HG03520 (cell line): ENCODE measurements at regions not wholly inside any gene's neighbourhood (a gene's known extent, or its start where the extent isn't known, plus 50 kb on each side); places are given as distances from the start of the nearest gene placed in this dataset.
A peak's percentile ranks its signal among the peaks of the same experiment; 100 is the strongest.

Experiments used
- ATAC-seq: cut with Tn5 transposase; IDR thresholded peaks from one replicate; pipeline ENCODE4 v1.9.1; 2021; ENCODE audit warnings: mild to moderate bottlenecking, moderate library complexity; ENCODE audit not compliant: unreplicated experiment

DNA sequence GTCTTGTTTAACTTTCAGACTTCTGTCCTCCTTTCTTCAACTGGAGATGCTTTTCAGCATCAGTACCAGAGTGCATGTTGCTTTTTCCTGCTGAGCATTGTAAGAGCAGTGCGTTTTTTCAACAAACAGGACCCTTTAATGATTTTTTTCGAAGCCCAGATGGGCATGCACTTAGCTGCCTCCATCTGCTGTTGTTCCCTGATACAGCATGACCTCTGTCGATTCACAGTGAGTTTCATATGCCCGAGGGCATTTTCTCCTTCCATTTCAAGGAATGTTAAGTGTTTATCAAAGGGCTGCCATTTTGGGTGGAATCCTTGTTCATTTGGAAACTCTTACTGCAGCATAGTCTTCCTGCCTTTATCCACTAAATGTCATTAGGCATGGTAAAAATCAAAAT is 428.6 kb downstream of the DTHD1 start:
- no peak for ATAC-seq

DNA sequence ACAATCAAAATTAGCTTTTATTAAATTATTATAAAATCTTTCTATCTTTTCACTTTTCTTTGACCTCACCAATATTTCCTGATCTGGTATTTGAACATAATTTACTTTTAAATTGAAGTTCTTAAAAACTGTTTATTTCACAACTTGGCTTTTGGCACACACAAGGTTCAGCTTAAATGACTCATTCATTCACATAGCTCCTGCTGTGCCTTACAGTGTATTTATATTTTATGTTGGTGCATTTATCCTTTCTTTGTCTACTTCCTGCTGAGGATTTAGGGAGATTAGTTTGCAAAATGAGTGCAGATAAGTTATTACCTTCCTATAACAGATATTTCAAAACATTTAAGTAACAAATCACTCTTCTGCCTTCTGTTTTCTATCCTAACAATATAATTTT is 430.6 kb downstream of the DTHD1 start:
- ATAC-seq = no peak

DNA sequence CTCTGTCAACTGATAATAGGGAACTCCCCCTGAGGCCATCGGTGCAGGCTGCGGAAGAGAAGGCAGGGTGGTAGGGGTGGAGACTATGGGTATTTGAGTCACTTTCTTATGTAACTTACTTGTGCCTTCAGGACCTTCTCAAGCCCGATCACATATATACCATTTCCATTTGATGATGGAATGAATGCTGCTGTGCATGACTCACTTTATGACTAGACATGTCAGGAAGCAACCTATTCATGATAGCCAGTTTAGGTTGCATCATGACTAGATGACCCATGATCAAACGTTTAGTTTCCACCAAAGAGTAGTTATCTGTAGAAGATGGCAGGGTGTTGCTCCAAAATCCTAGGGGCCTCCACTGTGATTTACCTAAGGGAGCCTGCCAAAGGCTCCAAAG is 435.5 kb downstream of the DTHD1 start:
- ATAC-seq = no peak

DNA sequence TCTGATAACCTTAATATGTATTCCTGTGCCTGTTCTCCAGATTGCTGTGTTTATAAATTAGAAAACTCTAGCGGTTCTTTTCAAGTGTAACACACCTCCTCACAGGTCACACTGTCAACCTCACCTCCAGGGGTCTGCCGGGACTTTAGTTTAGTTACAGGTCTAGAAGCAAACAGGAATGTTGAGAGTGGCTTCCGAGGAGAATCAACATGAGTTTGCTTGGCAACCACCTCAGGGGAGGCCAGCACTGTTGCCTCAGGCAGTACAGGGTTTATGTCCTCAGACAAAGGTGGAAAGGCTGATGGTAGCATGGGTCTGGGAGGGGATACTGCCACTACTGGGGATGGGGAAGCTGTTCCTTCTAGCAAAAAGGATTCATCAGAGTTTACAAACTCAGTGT is 438.0 kb downstream of the DTHD1 start:
- no peak for ATAC-seq

DNA sequence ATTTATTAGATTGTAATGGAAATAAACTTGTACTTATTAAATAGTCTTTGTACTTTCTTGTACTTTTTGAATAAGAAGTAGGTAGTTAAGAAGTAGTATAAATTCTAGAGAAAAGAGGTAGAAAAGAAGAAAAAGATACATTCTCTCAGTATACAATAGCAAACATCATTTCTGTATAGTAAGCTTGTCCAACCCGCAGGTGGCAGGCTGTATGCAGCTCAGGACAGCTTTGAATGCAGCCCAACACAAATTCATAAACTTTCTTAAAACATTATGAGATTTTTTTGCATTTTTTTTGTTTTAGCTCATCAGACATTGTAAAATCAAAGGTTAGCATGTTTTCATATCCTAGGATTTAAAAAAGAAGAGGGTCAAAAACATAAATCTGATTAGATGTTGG is 441.6 kb downstream of the DTHD1 start:
- no peak for ATAC-seq

DNA sequence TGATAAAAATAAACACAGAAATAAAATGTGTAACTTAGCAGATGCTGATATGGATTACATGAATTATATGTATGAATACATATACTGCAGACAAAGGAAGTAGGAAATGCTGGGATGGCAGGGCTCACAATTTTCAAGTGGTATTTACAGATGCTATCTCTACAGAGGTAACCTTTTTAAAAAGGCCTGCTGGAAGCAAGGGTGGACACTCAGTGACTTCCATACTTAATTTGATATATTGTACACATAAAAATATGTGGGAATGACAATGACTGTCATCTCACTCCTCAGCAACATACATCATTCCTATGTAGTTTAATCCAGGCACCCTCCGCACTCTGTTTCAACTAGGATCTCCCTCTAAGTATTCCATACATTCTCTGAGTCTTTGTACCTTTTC is 452.9 kb downstream of the DTHD1 start:
- no peak for ATAC-seq

DNA sequence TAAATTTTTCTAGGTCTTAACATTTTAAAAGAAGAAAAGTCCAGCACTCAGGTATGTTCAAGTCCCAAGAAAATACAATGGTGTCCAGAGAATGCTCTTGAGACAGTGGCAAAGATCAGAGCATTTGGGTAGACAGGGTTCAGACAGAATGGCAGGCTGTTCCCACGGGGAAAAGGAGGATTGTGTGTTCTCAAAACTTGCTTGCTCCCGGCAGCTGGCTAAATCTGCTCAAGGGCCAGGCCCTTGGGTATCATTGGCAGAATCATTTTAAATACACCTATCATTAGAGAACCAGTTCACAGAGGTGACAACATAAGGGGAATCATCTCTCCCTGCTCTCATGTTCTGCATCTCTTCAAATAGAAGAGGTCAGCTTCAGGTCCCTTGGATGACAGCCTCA is 456.3 kb downstream of the DTHD1 start:
- ATAC-seq = no peak

DNA sequence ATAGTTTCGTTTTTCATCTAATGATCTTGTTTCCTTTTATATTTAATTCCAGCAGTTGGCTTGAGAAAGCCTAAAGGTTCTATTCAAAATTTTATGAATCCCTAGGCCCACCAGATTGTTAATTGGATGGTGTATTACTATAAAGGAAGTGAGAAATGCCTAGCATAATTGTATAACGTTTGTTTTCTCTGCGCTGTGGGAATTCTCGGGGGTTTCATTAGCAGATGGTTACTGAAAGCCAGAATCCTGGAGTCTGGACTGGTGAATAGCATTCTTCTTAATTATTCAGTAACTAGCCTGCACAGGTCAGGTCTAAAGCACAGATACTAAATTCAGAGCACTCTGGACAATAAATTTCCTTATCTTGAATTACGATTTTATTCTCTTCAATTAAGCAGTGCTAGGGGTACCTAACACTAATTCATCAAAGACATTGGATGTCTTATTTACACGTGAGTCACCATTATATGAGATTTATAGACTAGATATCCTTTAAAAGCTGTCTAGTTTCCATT is 459.4 kb downstream of the DTHD1 start:
- no peak for ATAC-seq

DNA sequence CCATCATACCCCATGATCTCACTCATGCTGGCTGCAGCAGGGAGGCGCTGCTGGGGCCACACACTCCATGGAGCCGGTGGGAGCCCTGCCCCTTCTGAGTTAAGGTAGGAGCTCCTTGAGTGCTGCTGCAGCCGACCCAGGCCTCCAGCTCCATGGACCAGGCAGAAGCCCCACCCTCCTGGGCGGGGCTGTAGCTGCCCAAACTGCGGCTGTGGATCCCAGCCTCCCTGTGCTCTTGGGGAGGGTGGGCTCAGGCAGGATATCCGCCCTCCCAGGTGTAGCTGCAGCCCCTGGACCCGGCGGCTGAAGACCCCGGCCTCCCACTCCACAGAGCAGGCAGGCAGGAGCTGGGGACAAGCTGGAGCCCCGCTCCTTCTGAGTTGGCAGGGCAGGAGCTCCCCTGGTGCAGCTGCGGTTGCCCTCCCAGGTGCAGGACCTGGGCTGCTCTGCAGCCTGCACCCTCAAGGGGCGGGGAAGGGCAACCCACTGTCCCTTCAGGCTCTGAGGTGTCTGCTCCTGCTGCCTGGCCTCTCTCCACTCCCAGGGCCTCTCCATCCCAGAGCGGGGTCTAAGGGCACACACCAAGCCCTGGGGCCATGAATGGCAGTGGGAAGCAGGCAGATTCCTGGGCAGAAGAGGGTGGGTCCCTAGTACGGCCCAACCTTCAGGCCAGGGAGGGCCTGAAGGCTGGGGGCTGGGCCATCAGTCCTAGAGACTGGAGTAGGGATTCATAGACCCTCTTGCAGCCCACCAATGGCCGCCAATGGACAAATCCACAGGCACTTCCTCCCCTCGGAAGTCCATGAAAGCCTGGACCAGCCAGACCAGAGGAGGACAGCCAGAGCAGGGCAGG is 466.1 kb downstream of the DTHD1 start:
- no peak for ATAC-seq

DNA sequence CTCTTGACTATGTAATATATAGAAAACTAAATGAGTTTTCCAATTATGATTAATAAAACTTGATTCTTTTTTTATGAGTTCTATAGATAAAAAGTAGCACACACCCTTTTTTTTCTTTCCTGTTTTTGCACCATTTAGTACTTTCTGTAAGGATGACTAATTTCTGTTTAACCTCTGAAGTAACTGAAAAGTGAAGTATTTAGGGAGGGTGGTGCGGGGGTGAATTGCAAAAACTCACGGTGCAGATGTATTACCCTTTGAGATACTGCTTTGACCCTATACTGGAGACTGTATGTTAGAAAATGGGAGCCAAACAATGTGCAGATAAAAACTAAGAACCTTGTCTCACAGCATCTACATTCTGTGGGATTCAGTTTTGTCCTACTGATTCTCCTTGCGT is 471.6 kb downstream of the DTHD1 start:
- no peak for ATAC-seq

DNA sequence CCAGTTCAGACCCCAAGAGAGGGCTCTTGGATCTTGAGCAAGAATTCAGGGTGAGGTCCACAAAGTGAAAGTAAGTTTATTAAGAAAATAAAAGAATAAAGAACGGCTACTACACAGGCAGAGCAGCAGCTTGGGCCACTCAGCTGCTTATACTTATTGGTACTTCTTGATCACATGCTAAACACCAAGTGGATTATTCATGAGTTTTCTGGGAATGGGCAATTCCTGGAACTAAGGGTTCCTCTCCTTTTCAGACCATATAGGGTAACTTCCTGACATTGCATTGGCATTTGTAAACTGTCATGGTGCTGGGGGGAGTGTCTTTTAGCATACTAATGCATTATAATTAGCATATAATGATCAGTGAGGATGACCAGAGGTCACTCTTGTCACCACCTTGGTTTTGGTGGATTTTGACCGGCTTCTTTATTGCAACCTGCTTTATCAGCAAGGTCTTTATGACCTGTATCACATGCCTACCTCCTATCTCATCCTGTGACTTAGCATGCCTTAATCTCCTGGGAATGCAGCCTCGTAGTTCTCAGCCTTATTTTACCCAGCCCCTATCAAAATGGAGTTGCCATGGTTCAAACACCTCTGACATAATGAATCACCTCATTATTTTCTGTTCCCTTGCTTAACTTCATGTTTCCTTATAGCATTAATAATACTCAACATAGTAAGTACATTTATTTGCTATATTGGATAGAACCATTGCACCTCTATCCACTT is 476.3 kb downstream of the DTHD1 start:
- no peak for ATAC-seq

DNA sequence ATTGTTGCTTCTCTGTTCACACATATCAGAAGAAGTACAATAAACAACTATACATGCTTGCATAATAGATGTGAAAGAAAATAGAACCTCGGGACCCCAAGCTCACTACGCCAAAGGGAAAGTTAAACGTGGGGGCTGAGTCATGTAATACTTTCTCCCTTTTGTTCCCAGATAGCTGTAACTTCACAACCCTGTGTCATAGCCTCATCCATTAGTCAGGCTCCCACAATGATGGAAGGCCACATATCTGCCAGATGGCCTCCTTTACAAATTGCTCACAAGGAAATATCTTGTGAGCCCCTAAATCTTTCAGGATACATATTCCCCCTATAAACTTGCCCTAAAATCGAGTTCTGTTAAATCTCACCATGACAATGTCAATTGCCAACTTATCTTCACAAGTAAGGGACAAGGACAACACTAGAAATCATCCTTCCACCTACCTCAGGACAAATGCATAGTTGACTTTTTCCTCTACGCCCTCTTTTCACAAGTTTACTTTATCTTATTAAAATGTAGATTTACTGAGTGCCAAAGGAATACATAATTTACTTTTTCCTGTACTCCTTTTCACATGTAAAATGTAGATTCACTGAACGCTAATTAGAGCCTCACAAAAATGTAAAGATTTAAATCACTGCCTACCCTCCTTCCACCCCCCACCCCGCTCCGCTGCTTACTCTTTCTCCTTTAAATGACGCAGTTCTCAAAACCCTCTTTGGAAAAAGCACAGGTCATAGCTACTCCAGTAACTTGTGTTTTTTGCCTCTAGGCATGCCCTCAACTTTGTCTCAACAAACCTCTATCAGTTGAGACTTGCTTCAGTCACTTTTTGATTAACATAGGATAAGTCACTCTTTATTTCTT is 477.1 kb downstream of the DTHD1 start:
- ATAC-seq = no peak

DNA sequence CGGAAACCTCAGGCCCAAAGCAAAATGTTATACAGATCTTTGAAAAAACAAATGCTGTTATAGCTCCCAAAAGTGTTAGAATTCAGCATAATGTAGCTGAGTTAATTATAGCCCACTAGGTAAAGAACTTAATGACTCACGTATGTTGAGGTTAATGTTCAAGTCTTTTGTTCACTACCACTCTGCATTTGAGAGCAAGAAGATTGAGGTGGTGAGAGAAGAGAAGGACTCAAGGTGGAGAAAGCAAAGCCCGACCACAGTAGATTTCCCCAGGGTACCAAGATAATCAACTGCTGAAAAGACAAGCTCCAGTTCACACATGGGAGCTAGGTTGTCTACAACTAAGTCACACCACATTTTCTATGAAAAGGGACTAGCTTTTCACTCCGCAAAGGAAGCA is 480.2 kb downstream of the DTHD1 start:
- ATAC-seq = no peak

DNA sequence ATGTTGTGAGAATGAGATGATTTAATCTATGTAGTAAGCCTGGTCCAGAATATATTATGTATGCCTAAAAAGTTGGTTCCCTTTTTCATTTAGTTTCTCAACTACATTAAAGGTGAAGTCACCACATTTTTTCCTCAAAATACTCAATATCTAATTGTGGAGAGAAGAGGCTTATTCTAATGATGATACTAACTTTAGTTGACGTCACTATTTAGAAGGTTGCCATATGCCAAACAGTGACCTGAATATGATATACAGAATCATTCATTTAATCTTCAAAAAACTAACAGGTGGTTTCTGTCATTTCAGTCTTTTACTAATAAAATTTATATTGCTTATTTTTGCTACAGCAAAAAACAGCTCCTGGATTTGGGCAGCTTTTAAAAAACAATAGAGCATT is 480.7 kb upstream of the NWD2 start:
- no peak for ATAC-seq

DNA sequence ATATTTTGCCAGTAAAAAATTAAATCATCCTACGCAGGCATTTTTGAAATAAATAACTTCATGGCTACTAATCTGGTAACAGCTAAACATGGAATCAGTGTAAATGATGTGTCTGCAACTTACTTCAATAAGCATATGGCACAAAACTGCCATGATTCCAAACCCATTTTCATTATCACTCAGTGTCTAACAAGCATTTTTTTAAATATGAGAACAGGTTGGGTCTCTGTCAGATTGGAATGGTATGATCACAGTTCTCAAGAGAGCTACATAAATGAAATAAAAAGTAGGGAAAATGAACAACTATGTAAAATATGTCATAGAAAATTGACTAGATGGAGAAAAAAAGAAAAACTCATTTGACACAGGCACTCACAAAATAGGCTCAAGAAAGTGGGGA is 476.9 kb upstream of the NWD2 start:
- ATAC-seq = no peak

DNA sequence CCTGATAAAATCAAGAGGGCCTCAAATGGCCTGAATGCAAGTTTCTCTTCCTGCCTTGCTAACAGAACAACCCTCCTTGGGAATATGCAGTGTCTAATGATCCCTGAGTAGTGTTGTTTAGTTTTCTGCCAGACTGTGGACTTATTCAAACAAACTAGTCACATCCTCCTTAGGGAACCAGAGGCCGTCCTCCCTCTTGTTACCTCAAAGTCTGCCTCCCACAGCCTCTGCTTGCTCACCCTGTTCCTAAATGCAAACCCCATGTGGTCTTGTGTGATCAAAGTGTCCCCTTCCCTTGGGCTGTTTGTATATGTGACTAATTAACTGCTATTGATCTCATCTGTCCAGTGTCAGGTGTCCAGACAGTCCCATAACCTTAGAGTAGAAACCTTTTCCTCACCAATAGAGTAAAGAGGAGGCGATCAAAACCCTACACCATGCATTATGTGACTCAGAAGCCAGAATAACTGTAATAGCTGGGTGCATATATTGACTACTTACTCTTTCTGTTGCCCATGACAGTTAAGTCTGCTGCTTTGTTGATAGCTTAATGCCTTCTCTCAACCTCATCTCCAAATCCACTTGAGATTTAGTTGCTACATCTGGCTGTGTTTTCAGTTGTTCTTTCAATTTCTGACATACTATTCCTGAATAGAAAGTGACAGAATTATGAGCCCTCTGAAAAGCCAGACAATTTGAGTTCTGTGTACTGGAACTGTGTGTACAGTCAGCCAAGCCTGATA is 473.0 kb upstream of the NWD2 start:
- ATAC-seq = peak; percentile 36

DNA sequence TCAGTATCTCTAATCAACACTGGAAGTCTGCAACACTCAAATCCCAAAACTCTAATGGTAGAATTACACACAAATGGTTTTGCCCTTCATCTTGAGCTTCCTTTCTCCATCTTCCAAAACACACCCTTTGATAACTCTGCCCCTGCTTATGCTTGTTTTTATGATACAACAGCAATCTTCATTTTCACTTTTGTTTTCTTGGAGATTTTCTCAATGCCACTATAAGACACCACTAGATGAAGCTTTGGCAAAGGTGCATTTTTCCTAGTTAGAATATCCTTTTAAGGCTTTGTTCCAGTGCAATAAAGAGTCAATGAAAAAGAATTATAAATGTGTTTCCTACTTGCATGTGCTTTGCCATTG is 472.4 kb upstream of the NWD2 start:
- peak; percentile 45 for ATAC-seq

DNA sequence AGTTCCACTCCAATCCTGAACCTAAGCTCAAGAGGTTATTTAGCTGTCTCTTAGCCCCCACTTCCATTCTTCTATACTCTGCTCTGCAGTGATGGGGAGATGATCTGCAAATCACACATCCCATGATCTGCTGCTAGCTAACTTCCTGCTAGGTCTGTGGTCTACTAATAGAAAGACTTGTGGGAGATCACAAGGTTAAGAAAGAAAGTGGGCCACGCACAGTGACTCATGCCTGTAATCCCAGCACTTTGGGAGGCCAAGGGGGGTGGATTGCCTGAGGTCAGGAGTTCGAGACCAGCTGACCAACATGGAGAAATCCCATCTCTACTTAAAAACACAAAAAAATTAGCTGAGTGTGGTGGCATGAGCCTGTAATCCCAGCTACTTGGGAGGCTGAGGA is 471.1 kb upstream of the NWD2 start:
- ATAC-seq = no peak

DNA sequence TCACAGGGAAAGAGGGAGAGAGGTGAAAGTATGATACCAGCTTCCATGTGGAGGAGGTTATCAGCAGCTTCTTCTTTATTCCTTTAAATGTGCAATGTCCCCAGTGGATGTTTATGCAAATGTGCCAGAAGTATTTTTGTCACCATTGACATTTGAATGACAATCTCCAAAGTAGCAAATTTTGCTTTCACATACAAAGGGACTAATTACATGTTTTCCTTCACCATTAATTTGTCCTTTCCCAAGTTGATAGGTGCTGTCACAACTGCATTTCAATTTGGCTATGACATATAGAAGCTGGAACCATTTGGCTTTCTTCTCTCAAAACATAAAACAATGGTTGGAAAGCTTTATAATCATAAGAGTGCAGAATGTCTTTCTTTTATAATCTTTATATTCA is 469.0 kb upstream of the NWD2 start:
- no peak for ATAC-seq

DNA sequence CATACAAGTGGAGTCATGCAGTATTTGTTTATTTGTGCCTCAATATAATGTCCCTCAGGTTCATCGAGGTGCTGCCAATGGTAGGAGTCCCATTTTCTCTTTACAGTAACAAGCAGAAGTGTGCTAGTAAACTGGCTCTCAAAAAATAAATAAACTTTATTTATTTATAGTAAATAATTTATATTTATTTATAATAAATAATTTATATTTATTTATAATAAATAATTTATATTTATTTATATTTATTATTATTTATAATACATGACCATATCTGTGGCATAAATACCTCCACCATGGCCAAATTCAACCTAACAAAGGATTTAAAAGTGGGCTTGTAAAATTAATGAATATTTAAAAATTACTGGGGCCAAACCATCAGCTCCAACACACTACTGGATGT is 464.9 kb upstream of the NWD2 start:
- no peak for ATAC-seq

DNA sequence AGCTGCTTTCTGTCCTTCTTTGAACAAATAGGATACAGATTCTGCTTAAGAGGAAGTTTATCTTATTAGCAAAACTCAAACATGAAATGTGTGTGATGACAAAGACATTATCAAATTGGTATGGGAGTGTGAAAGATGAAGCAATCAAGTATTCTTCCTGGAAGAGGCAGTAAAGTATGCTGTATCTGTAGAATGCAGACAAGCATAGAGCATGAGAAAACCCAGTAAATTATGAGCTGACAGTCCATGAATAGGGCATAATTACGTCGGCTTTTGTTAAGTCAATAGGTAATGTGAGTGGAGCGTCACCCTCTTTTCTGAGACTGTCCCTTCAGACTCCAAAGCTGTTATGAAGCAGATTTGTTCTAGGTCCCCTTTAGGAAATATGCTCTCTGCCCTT is 458.6 kb upstream of the NWD2 start:
- no peak for ATAC-seq
